HK-2 (cell line): ENCODE measurements at regions not wholly inside any gene's neighbourhood (a gene's known extent, or its start where the extent isn't known, plus 50 kb on each side); places are given as distances from the start of the nearest gene placed in this dataset.

Experiments
- DNase-seq: peaks from one replicate; pipeline ENCODE4 v3.0.0-alpha.2; 2018; ENCODE audit not compliant: unreplicated experiment

DNA sequence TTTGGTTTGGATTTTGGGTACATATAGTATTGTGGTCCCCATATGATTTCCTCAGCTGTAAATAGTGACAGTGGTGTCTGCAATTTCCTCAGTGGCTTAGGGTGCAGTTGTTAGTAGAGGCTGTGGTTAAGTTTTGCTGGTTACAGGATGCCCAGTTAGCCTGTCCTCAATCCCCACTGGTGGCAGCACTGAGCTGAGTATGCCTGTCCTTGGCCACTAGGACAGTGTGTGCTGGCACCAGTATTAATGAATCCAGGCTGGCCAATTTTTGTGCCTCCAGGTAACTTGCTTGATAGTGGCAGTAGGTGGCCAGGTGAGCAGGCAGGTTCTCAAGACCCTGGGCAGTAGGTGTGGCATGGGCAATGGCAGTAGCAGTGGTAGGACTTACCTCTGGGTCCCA is 973.1 kb downstream of the TMEM182 start:
- DNase-seq: no peak

DNA sequence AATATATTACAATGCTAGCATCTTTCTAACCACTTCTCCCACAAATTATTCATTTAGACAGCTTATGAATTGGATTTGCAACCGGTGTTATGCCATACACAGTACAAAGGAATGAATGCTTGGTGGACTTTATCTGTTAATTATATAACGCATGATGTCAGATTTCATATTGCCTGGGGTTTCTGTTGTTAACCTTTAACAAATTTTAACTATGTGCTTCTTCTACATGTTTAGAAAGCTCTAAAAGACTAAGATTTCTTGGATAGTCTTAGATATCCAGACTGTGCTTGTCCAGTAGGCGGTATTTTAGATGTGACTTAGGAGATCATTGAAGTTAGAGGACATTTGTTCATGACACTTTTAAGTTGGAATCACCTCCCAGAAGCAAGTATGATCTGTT is 976.3 kb downstream of the TMEM182 start:
- no peak for DNase-seq

DNA sequence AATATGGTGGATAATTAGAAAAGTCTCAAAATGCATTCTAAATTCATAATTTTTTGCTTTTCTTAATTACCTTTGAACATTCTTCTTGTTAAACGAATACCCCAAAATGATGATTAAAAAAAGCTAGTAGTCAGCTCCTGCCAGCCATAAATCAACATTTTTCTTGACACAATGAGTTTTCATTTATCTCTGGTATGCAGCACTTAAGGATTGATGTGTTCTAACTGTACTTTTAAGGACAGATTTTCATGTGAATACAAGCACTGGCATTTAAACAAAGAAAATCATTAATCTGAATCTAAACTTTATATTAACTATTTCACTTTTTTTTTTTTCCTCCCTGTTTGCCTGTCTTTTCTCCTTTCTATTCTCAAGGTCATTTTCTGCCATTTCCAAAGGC is 976.8 kb downstream of the TMEM182 start:
- DNase-seq: no peak

DNA sequence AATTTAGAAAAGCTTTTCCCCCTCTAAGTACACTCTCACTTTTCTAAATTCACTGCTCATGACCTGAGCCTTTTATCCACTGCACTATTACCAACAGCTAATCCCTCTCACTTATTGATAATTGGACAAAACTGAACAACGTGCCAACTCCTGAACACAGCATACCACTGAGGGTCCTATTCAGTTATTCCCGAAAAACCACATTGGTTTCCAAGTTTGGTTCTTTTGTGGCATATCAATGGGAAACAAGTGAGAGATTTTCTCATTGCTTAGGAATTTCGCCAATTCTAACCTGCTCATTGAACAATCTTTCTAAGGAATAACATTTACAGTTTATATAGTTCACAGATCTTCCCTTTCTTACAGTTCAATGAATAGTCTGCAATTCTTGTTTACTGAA is 977.4 kb downstream of the TMEM182 start:
- no peak for DNase-seq

DNA sequence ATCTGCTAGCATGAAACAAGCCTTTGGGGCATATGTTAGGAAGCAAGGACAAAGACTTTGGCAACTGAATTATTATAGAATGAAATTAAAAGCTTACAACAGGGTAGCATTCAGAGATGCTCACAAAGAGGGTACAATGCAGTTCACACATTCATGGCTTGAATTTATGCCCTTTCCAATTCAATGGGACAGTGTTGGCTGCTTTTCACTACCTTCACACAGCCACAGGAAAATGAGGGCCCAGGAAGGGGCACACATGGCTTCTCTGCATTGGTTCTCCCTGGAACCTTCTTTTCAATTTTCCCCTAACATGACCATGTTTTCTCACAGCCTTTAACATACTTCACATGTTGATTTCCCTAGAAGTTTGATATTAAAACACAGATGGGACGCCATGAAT is 978.1 kb downstream of the TMEM182 start:
- no peak for DNase-seq

DNA sequence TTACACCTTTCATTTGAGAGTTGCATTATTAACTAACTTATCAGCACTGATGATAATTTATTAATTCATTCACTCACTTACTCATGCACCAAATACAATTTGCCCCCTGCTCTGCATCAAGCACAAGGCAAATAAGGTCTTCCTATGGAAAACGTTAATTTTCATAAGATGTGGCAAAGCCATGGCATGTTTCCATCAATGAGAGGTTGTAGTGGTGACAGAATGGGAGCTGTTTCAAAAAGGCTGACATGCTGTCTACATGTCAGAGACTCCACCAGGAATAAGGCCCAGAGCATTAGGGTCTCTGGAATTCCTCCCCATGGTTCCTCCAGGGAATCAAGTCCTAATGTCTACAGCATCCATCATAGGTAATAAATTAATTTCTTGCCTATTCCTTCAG is 978.8 kb downstream of the TMEM182 start:
- no peak for DNase-seq

DNA sequence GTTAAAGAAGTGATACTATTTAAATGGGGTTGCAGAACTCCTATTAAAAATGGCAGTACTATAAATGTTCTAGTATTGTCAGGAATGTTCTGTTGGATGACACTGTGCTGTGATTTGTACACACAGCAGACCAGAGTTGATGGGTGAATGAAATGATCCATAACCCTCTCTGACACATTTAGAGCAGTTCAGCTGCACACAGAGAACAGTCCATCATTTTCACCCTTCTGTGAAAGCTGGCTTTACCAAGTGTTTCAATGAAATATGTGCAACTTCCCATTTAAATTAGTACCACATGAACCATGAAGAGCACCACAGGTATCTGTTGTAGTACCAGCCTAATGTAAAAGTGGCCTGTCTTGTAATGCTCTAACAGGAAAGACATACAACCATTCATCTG is 981.4 kb downstream of the TMEM182 start:
- no peak for DNase-seq

DNA sequence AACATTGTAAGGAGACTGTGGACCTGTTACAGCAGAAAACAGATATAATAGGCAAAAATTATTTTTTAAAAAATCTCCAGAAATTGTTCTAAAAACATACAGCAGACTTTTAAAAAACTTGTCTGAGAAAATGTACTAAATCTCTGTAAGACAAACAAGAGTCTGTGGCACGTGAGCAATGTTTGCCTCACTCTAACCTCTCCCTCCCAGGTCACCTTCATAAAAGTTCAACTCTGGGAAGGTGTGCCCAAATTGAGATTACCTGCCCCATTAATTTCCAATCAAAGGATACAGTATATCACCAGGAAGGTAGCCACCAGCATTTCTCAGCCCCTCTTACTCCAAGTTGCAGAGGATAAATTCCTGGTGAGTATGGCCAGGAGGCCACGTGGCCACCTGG is 992.7 kb downstream of the TMEM182 start:
- no peak for DNase-seq

DNA sequence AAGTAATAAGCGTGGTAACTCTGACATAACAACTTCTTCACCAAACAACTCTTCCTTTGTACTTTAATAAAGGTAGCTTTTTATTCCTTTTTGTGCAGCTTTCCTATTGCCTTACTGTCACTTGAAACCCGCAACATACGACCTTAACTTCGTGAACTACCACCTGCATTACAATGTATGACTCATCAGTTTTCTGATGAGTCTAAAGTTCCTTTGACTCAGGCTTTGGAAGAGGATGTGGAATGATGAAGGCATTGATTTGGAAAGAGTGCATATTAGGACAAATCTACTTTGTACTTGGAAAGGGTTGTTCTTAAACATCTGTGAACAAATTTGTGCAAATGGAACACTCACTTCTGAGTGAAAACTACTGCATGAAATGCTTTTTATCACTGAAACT is 1012.1 kb downstream of the TMEM182 start:
- no peak for DNase-seq

DNA sequence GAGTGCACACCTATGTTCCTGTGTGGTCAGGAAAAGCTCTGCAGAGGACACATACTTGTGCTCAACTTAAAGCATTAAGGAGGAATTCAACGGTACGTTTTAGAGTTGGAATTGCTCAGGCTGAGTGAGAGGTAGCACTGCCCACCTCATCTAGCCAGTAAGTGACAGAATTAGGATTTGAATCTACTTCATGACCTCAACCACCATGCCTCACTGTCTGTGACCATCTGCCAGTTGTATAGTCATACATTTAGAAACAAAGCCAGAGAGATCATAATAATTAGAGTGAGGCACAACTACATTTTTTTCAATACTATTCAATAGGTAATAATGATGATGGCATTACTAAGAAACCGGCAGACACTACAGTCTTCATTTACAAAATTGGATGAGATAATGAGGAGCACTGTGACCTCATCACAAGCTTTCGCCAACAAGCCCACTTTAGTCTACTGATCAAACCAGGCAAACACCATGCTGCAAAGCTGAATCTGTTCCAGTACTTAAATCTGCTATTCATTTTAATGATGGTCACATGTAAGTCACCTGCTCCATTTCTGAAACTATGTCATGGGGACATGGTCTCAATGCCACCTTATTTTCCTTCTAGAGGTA is 1018.4 kb downstream of the TMEM182 start:
- no peak for DNase-seq

DNA sequence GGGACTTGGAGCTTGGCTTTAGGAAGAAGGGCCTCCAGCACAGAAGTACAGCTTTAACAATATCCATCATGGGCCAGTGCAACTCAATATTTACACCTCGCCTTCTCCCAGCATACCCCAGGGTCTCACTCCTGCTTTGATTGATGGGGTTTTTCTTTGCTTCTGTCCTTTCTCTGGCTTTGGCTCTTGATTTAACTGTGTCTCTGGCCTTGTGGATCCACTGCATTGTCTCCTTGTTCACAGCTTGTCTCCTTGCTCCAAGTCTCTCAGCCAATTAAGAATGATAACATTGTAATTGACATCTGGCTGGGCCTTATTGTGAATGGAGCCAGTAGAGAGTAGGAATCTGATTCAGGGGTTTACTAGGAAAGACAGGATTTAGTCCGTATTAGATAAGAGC is 1019.5 kb downstream of the TMEM182 start:
- no peak for DNase-seq

DNA sequence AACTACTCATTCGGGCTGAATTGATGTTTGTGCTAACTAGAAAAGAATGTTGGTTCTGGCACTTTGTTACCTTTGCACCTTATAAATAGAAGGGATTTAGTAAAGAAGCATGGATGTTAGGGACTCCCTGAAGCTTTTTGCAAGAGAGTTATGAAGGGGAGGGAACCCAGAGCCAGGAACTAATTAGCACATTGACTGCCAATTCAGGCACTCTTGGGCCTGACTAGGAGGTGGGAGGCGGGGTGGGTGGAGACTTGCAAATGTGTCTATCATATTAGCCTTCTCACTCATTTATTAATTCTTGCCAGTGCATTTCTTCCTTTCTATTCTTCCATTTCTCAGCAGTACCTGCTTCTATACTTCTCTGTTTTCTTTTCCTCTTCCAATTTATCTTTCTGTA is 1022.4 kb downstream of the TMEM182 start:
- DNase-seq: no peak

DNA sequence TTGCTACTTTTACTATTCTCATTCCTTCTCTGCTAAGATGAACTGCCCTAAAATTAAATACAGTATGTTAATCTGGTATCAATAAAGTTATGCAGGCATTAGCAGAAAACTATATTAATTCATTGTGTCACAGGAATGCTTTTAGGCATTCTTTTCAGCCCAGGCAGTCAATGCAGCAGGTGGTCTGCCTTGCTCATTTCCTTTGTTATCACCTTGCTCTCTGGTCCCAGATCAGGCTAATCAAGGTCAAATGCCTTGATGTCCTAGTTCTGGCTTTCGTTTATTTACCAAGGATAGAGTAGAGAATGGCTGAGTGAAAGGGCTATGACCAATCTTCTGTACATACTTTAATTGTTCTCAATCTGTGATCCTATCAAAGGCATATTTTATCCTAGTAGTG is 1023.6 kb downstream of the TMEM182 start:
- DNase-seq: no peak

DNA sequence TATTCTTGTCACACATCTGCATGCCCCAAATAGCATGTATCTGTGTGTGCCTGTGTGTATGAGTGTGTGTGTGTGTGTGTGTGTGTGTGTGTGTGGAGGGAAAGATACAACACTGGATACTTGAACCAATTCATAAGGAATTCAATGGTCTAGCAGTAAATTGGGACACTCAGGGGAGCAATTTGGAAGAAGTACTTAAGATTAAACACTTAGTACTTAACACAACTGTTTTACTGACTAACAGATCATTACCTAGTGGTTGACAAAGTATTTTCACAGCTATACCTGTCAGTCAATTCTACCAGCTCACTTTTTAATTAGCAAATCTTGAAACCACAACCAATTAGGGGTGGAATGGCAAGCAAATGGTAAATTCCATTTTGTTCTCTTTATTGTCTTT is 1024.1 kb downstream of the TMEM182 start:
- DNase-seq: no peak

DNA sequence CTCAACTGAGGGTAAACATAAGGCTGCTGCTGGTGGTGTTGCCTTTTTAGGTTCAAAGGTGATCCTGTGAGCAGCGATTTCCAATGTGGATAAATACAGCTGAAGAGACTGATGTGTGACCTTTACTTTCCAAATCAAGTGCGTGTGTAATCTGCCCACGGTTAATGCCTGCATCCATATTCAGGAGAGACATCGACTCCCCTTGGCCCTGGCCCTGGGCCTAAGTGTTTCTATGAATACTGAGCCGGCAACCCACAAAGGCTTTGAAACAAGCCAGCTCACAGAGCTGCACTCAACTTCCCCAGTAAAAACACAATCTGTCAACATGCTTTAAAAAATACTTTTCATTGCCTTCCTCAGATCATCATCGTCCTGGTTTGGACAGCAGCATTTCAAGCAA is 1026.6 kb downstream of the TMEM182 start:
- DNase-seq: no peak

DNA sequence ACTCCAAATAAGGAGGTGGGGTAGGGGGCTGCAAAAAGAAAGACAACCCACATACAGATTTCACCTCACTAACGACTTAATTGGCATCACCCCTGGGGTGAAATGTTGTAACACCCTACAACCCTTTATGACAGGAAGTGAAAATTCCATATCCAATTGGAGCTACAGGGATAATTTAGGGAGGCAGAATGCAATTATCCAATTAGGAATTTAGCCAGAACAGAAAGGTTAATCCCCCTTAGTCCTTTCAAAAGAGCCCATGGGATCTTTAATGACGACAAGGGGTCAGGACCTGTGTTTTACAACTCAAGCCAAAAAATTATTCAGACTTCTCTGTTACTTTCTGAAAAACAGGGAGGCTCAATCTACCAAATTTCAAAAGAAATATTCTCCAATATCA is 1027.1 kb downstream of the TMEM182 start:
- DNase-seq: no peak

DNA sequence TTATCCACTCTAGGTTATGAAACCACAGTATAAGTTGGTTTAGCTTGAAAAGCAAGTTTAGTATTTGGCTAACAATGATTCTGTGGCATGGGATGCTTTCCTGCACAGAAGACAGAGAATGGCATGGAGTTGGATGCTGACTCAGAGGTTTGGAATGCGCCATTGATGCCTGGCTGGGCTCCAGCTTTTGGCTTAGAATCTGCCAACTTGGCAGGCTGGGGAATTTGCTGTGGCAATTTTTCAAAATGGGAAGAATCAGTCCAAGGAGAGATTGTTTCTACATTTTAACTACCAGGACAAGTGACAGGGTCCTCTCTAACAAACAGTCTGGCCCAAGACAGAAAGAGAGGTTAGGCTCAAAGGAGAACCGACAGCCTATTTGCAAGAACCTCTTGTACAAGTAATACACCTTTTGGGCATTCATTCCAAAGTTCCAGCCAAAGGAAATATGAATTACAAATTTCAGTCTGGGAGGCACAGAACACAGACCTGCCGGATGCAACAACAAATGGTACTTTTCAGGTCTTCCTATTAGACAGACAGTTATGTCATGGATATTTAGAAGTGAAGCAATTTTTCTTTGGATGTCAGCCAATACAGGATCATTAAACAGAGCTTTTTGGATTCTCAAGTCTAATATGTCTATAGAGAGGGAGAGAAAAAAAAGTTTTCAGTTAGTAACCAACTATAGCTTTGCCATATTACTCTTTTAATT is 1027.7 kb downstream of the TMEM182 start:
- peak; percentile 75 for DNase-seq

DNA sequence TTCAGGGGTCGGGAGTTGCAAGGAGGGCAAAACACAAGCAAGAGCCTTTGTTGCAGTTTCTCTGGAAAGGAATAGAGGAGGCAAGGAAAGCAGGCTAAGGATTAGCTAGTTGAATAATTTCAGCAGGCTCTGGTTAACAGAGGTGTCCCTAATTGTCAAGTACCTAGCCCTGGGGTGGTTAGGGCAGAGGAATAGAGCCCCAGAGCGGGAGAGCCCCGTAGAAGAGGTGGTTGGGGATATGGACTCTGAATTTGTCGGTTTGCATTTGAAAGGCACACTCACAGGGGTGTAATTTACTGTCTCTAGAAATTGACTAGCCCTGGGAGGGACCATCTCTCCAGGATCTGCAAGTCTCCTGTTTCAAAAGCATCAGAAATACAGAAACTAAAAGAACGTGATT is 1030.2 kb downstream of the TMEM182 start:
- no peak for DNase-seq

DNA sequence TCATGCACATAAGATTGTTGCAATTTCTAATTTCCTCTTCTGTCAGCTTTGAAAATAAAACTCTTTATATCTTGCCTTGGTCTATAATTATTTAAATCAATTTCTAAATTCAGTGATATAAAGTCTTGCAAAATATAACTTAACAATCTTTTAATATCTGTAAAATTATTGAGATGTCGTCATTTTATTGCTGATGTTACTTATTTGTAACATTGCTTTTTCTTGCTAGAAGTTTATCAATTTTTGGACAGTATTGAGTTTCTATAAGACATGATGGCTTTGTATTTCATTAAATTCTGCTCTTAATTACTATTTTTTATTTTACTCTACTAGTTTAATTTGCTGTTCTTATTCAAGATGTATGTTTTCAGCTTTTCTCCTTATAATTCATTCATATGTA is 1036.5 kb downstream of the TMEM182 start:
- DNase-seq: no peak

DNA sequence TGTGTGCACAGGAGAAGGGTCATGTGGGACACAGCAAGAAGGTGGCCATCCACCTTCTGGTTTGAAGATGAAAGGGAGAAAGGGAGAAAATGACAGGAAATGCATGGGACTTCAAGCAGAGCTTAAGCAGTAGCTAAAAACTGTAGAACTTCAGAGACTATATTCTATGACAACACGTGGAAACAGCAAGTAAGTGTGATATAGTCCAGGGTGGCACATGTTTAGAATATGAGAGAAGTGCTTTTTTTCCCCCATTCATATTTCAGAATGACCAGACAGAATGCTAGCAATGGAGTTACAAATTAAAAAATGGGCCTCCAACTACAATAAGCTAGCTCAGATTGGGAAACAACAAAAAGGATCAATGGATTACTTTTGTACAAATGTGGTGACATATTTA is 1042.2 kb downstream of the TMEM182 start:
- no peak for DNase-seq

DNA sequence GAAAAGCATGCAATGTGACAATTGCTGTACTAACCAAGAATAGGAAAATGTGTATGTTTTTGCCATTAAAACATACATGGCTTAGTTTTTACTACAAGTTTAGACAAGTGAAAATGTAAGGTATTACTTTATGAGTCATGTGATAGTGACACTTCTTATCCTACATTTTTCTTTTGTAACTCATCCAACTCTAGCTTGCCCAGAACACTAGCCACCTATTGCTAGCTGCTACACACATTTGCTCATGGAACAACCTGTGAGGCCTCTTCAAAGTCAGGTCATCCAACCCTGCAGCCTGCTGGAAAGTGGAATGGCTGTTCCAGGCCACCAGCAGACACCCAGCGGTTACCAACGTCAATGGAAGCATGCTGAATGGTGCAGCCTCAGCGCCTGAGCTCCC is 1043.9 kb downstream of the TMEM182 start:
- no peak for DNase-seq

DNA sequence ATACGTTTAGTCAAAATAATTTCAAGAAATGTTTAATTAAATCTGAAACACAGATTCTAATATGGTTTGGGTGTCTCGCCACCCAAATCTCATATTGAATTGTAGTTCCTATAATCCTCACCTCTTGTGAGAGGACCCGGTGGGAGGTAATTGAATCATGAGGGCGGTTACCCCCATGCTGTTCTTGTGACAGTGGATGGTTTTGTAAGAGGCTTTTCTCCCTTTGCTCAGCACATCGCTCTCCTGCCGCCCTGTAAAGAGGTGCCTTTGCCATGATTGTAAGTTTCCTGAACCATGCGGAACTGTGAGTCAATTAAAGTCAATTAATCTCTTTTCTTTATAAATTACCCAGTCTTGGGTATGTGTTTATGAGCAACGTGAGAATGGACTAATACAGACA is 1045.1 kb upstream of the POU3F3 start:
- DNase-seq: no peak

DNA sequence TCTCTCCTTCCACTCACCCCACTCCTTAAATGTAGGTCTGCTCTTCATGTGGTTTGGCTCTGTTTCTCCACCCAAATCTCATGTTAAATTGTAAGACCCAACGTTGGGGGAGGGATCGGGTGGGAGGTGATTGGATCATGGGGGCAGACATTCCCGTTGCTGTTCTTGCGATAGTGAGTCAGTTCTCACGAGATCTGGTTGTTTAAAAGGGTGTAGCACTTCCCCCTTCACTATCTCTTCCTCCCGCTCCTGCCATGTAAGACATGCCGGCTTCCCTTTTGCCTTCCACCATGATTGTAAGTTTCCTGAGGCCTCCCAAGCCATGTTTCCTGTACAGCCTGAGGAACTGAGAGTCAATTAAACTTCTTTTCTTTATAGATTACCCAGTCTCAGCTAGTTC is 1044.5 kb upstream of the POU3F3 start:
- DNase-seq: no peak

DNA sequence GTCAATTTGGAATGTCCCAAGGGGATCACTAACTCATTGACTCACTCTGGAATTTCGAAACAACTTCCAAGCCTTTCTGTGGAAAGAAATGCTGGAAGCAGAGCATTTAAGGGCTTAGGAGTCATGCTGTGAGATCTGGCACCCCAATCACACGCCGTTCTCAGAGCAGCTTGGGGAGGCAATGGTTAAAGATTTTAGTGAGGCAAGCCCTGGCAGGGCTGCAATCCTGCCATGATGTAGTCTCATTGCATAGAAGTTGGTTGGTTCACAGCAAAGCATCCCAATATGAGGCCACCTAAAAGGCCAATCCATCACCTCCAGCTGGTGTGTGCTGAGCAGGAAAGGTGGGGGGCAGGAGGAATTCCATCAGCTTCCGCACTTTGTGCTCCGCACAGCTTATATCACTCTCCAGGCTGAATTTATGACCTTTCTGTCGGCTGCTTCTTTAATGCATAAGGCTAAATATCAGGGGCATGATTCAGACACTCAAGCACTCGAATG is 1043.9 kb upstream of the POU3F3 start:
- DNase-seq: no peak
